NCI-H82 treated with DMSO at 0.1 percent for 48 hours (cell line): ENCODE measurements at regions not wholly inside any gene's neighbourhood (a gene's known extent, or its start where the extent isn't known, plus 50 kb on each side); places are given as distances from the start of the nearest gene placed in this dataset.
A peak's percentile ranks its signal among the peaks of the same experiment; 100 is the strongest.

Source experiments
- DNase-seq: peaks from one replicate; lab custom pipeline; 2025; ENCODE audit not compliant: unreplicated experiment; lab: John Stamatoyannopoulos, UW

- no peak for DNase-seq
Measured at GRCh38 chr17:34826332-34826731, 134.9 kb downstream of the CCT6B start.

GRCh38 chr17:34825884-34826283 is 135.4 kb downstream of the CCT6B start:
- no peak for DNase-seq

GRCh38 chr17:34825102-34825501 is 136.2 kb downstream of the CCT6B start:
- no peak for DNase-seq

- DNase-seq: no peak
Measured at GRCh38 chr17:34823023-34823422, 138.2 kb downstream of the CCT6B start.

- no peak for DNase-seq
Measured at GRCh38 chr17:34822007-34822739, 139.1 kb downstream of the CCT6B start.

- no peak for DNase-seq
Measured at GRCh38 chr17:34820922-34821321, 140.3 kb downstream of the CCT6B start.

GRCh38 chr17:34820248-34820801 is 140.9 kb downstream of the CCT6B start:
- DNase-seq: peak; percentile 13

GRCh38 chr17:34817252-34818035 is 143.8 kb downstream of the CCT6B start:
- DNase-seq: no peak

GRCh38 chr17:34816848-34817247 is 144.4 kb downstream of the CCT6B start:
- no peak for DNase-seq

- DNase-seq: peak; percentile 43
Measured at GRCh38 chr17:34813290-34813689, 148.0 kb downstream of the CCT6B start.

- no peak for DNase-seq
Measured at GRCh38 chr17:34811561-34811960, 149.7 kb downstream of the CCT6B start.

- DNase-seq: no peak
Measured at GRCh38 chr17:34800661-34801060, 160.6 kb downstream of the CCT6B start.

GRCh38 chr17:34799751-34800150 is 161.5 kb downstream of the CCT6B start:
- no peak for DNase-seq

GRCh38 chr17:34798581-34798980 is 162.7 kb downstream of the CCT6B start:
- no peak for DNase-seq

GRCh38 chr17:34797720-34798119 is 163.5 kb downstream of the CCT6B start:
- DNase-seq: no peak

GRCh38 chr17:34793231-34793908 is 167.9 kb downstream of the CCT6B start:
- peak; percentile 36 for DNase-seq

GRCh38 chr17:34788696-34789095 is 172.6 kb downstream of the CCT6B start:
- no peak for DNase-seq

GRCh38 chr17:34784526-34784925 is 176.7 kb downstream of the CCT6B start:
- no peak for DNase-seq

GRCh38 chr17:34782271-34782670 is 179.0 kb downstream of the CCT6B start:
- DNase-seq: no peak

- DNase-seq: peak; percentile 77
Measured at GRCh38 chr17:34781571-34782108, 179.6 kb downstream of the CCT6B start.

- DNase-seq: no peak
Measured at GRCh38 chr17:34781071-34781470, 180.2 kb downstream of the CCT6B start.
